ENCODE measurements at regions not wholly inside any gene's neighbourhood (a gene's known extent, or its start where the extent isn't known, plus 50 kb on each side); places are given as distances from the start of the nearest gene placed in this dataset.

DNA sequence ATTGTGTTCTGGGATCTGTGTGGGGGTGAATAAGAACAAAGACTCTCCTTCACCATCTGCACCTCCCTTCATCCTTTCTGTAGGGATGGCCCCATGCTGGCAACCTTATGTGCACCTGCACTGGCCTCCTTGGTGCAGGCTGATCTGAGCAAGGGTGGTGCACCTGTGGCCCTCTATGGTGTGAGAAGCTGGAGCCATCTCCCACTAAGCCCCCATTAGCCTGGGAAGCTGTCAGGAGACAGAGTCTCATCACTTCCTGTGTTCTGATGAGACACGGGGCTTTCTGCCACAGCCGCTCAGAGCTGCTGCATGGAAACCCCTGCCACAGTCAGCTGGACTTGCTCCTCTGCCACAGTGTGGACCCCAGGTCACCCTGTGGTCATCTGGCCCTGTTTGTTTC is 565.3 kb upstream of the SALL3 start:
- Mint-ChIP-seq H3K9me3 (ENCODE audit: low read depth) (no peaks in the 10 kb centered on the region), H3K4me1 (ENCODE audit: low read depth) (no peaks in the 10 kb centered on the region), H3K4me3 (ENCODE audit: low read depth) (no peak overlapping the region), H3K36me3 (ENCODE audit: insufficient read depth) (no peaks in the 10 kb centered on the region), H3K27ac (no peak overlapping the region), H3K27me3 (peaks cover 15% of the 10 kb centered on the region)
- DNase-seq (ENCODE audit: low spot score, unreplicated experiment): no peak
- TF ChIP-seq, protein P1, sequence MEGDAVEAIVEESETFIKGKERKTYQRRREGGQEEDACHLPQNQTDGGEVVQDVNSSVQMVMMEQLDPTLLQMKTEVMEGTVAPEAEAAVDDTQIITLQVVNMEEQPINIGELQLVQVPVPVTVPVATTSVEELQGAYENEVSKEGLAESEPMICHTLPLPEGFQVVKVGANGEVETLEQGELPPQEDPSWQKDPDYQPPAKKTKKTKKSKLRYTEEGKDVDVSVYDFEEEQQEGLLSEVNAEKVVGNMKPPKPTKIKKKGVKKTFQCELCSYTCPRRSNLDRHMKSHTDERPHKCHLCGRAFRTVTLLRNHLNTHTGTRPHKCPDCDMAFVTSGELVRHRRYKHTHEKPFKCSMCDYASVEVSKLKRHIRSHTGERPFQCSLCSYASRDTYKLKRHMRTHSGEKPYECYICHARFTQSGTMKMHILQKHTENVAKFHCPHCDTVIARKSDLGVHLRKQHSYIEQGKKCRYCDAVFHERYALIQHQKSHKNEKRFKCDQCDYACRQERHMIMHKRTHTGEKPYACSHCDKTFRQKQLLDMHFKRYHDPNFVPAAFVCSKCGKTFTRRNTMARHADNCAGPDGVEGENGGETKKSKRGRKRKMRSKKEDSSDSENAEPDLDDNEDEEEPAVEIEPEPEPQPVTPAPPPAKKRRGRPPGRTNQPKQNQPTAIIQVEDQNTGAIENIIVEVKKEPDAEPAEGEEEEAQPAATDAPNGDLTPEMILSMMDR (IDR thresholded peaks at IDR 0.05; ENCODE audit: unreplicated experiment): no peak

DNA sequence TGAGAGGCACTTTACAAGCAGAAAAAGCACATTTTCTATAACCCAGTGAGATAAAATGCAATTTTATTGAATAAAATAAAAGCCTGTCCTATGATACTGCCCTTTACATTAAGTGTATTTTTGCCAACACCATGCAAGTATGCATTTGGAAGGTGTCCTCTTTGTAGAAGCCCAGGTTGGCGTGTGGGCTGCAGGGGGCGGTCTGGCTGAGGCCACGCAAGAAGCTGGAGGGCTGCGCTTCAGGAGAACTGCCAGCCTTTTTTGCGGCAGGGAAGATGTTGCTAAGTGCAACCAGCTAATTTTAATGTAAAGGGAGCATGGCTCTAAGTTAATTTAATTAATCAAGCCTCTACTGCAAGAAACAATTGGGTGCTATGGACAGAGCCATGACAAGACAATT is 562.8 kb upstream of the SALL3 start:
- no peaks in the 10 kb centered on the region for H3K9me3 Mint-ChIP-seq (ENCODE audit: low read depth)
- H3K4me3 Mint-ChIP-seq (ENCODE audit: low read depth): no peak overlapping the region
- TF ChIP-seq, protein P1 (IDR thresholded peaks at IDR 0.05; ENCODE audit: unreplicated experiment): no peak
- no peak overlapping the region for H3K27ac Mint-ChIP-seq
- no peak for DNase-seq (ENCODE audit: low spot score, unreplicated experiment)
- no peaks in the 10 kb centered on the region for H3K4me1 Mint-ChIP-seq (ENCODE audit: low read depth)
- peaks cover 18% of the 10 kb centered on the region for H3K27me3 Mint-ChIP-seq
- H3K36me3 Mint-ChIP-seq (ENCODE audit: insufficient read depth): no peaks in the 10 kb centered on the region

DNA sequence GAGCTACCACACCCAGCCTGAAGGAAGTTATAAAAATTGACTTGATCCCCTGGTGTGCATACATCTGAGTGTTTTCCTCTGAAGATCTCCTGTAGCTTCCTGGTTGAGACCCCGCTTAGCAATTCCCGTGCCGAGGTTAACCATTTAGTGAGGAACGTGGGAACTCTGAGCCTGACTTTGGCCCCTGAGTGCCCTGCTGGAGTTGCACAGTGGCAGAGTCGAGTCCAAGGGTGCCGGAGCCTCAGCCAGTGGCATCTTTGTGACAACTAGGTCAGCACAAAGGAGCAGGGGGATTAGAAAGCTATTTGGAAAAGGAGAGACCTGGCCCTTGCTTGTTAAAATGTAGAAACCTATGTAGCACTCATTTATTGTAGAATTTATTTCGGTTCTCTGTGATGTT is 561.2 kb upstream of the SALL3 start:
- no peak overlapping the region for H3K27ac Mint-ChIP-seq
- peaks cover 21% of the 10 kb centered on the region for H3K27me3 Mint-ChIP-seq
- H3K4me3 Mint-ChIP-seq (ENCODE audit: low read depth): no peak overlapping the region
- H3K36me3 Mint-ChIP-seq (ENCODE audit: insufficient read depth): no peaks in the 10 kb centered on the region
- TF ChIP-seq, protein P1 (IDR thresholded peaks at IDR 0.05; ENCODE audit: unreplicated experiment): no peak
- DNase-seq (ENCODE audit: low spot score, unreplicated experiment): no peak
- H3K4me1 Mint-ChIP-seq (ENCODE audit: low read depth): no peaks in the 10 kb centered on the region
- H3K9me3 Mint-ChIP-seq (ENCODE audit: low read depth): no peaks in the 10 kb centered on the region

DNA sequence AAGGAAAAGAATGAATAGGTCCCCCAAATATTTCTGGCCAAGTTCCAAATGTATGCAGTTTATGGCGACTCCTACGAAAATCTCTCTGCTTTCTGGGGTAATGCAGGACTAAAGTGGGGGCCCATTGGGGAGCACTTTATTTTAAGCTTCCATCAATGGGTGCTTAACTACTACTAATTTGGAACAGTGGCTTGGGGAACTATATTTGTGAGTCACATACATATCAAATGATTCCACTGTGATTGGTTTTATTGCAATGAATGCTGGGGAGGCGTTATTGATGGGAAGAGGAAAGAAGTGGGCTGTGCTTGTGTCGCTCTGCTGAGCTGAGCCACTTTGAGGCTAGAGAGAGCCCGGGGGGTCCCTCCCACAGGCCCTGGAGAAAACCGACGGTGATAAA is 560.4 kb upstream of the SALL3 start:
- Mint-ChIP-seq H3K9me3 (ENCODE audit: low read depth) (no peaks in the 10 kb centered on the region), H3K4me1 (ENCODE audit: low read depth) (no peaks in the 10 kb centered on the region), H3K4me3 (ENCODE audit: low read depth) (no peak overlapping the region), H3K27me3 (peaks cover 21% of the 10 kb centered on the region), H3K36me3 (ENCODE audit: insufficient read depth) (no peaks in the 10 kb centered on the region), H3K27ac (no peak overlapping the region)
- DNase-seq (ENCODE audit: low spot score, unreplicated experiment): no peak
- TF ChIP-seq, protein P1 (IDR thresholded peaks at IDR 0.05; ENCODE audit: unreplicated experiment): no peak

DNA sequence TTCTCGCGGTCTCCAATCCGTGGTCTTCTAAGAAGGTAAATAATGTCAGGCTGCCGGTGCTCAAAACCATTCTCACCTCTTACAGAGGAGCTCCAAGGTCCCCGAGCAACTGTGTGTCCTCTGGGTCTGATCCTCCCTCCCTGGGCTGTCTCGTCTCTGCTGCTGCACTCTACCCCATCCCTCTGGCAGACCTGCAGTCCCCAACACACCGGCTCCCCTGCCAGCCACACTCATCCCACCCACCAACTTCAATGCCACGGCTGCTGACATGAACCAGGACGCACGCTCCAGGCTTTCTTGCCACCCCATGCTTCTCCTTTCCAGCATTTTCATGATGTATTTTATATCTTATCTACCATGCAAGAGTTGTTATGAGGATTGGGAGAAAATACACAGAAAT is 559.5 kb upstream of the SALL3 start:
- H3K27me3 Mint-ChIP-seq: peaks cover 23% of the 10 kb centered on the region
- TF ChIP-seq, protein P1 (IDR thresholded peaks at IDR 0.05; ENCODE audit: unreplicated experiment): no peak
- no peak for DNase-seq (ENCODE audit: low spot score, unreplicated experiment)
- no peaks in the 10 kb centered on the region for H3K36me3 Mint-ChIP-seq (ENCODE audit: insufficient read depth)
- no peak overlapping the region for H3K27ac Mint-ChIP-seq
- H3K4me1 Mint-ChIP-seq (ENCODE audit: low read depth): no peaks in the 10 kb centered on the region
- no peak overlapping the region for H3K4me3 Mint-ChIP-seq (ENCODE audit: low read depth)
- no peaks in the 10 kb centered on the region for H3K9me3 Mint-ChIP-seq (ENCODE audit: low read depth)
